DMS79 treated with DMSO at 0.1 percent for 48 hours (cell line): ENCODE measurements at regions not wholly inside any gene's neighbourhood (a gene's known extent, or its start where the extent isn't known, plus 50 kb on each side); places are given as distances from the start of the nearest gene placed in this dataset.

ENCODE experiments used
- DNase-seq: peaks from one replicate; lab custom pipeline; 2025; lab: John Stamatoyannopoulos, UW

- no peak for DNase-seq
Observed at GRCh38 chr5:161757223-161757622, 71.7 kb downstream of the GABRA6 start.

GRCh38 chr5:161763571-161763970 is 78.0 kb downstream of the GABRA6 start:
- DNase-seq = no peak

- no peak for DNase-seq
Observed at GRCh38 chr5:161765611-161766010, 80.1 kb downstream of the GABRA6 start.

- no peak for DNase-seq
Observed at GRCh38 chr5:161775891-161776290, 72.0 kb upstream of the GABRA1 start.

GRCh38 chr5:161778796-161779195 is 69.1 kb upstream of the GABRA1 start:
- DNase-seq = peak; percentile 46

GRCh38 chr5:161783297-161783696 is 64.6 kb upstream of the GABRA1 start:
- DNase-seq = no peak

- DNase-seq = no peak
Observed at GRCh38 chr5:161786686-161787085, 61.2 kb upstream of the GABRA1 start.

GRCh38 chr5:161790926-161791325 is 57.0 kb upstream of the GABRA1 start:
- no peak for DNase-seq
